Keratinocyte (primary cell): ENCODE measurements at regions not wholly inside any gene's neighbourhood (a gene's known extent, or its start where the extent isn't known, plus 50 kb on each side); places are given as distances from the start of the nearest gene placed in this dataset.

Experiments used
- DNase-seq: peaks from one replicate; pipeline ENCODE4 v3.0.0-alpha.2; 2011; ENCODE audit warnings: low read depth, missing footprints, low spot score
- FAIRE-seq: peaks from 2 replicates; lab custom pipeline; 2011; peaks lifted over from hg19 to GRCh38; lab: Jason Lieb, UNC
- H2AFZ ChIP-seq: 2 replicates; pipeline ENCODE4 v1.6.0; 2012; ENCODE audit warnings: low read length, control low read depth, inconsistent platforms; ENCODE audit not compliant: control insufficient read depth
- H3K27ac ChIP-seq: 2 replicates; pipeline ENCODE4 v1.5.1; 2011; ENCODE audit warnings: low read length; ENCODE audit not compliant: control insufficient read depth, insufficient read depth
- H3K27me3 ChIP-seq: 3 replicates; pipeline ENCODE4 v1.6.0; 2011; ENCODE audit warnings: low read length; ENCODE audit not compliant: control insufficient read depth, insufficient read depth; ENCODE audit errors: extremely low read depth
- H3K36me3 ChIP-seq, 2 experiments: 2 replicates in 1 of 2; 3 replicates in 1 of 2; pipeline ENCODE4 v1.5.1; 2011; ENCODE audit warnings: low read length in 2 of 2, mild to moderate bottlenecking in 1 of 2; ENCODE audit not compliant: control insufficient read depth in 2 of 2, insufficient read depth in 2 of 2; ENCODE audit errors: extremely low read depth in 1 of 2
- H3K4me1 ChIP-seq: 3 replicates; pipeline ENCODE4 v1.5.1; 2011; ENCODE audit warnings: low read length; ENCODE audit not compliant: control insufficient read depth, insufficient read depth; ENCODE audit errors: extremely low read depth
- H3K4me2 ChIP-seq: 3 replicates; pipeline ENCODE4 v1.6.0; 2011; ENCODE audit warnings: low read depth, low read length; ENCODE audit not compliant: control insufficient read depth, insufficient read depth; ENCODE audit errors: extremely low read depth
- H3K4me3 ChIP-seq, 3 experiments: fragments of 200-600 bp in 1 of 3; sonication (generic) in 1 of 3; 2 replicates in 2 of 3; 3 replicates in 1 of 3; pipeline ENCODE4 v1.5.1; 2011 to 2016; ENCODE audit warnings: low read length in 3 of 3, mild to moderate bottlenecking in 3 of 3, control low read depth in 2 of 3, inconsistent platforms in 1 of 3, low read depth in 1 of 3, mixed read lengths in 1 of 3, mixed run types in 1 of 3, moderate library complexity in 1 of 3; ENCODE audit not compliant: control insufficient read depth in 2 of 3, insufficient read depth in 2 of 3; ENCODE audit errors: extremely low read depth in 1 of 3
- H3K79me2 ChIP-seq: 2 replicates; pipeline ENCODE4 v1.6.0; 2012; ENCODE audit warnings: low read length; ENCODE audit not compliant: control insufficient read depth, insufficient read depth
- H3K9ac ChIP-seq: 3 replicates; pipeline ENCODE4 v1.6.0; 2011; ENCODE audit warnings: low read length; ENCODE audit not compliant: control insufficient read depth, insufficient read depth; ENCODE audit errors: extremely low read depth
- H3K9me1 ChIP-seq: 3 replicates; pipeline ENCODE4 v1.6.0; 2011; ENCODE audit warnings: low read length; ENCODE audit not compliant: control insufficient read depth, insufficient read depth; ENCODE audit errors: extremely low read depth
- H3K9me3 ChIP-seq: 2 replicates; pipeline ENCODE4 v1.5.1; 2012; ENCODE audit warnings: low read depth, low read length; ENCODE audit not compliant: control insufficient read depth
- H4K20me1 ChIP-seq: 3 replicates; pipeline ENCODE4 v1.6.0; 2011; ENCODE audit warnings: low read length; ENCODE audit not compliant: control insufficient read depth, insufficient read depth; ENCODE audit errors: extremely low read depth
- EZH2 ChIP-seq: IDR thresholded peaks from one replicate; pipeline ENCODE4 v1.6.1; 2012; ENCODE audit warnings: inconsistent platforms, mild to moderate bottlenecking, low read length, moderate library complexity
- dilution Hi-C: fragments of 300-500 bp; cut with MboI; formaldehyde crosslinking; loops from one replicate; pipeline ENCODE4 v1.7.0; 2020; ENCODE audit warnings: low sequenced_read_pairs; ENCODE audit not compliant: extremely low pct_ligation_motif_present
- TF ChIP-seq, protein P1 (sequence below), 3 experiments: IDR thresholded peaks in 1 of 3; conservative IDR thresholded peaks in 1 of 3; optimal IDR thresholded peaks in 1 of 3; 2 replicates in 2 of 3; 3 replicates in 1 of 3; pipeline versions ENCODE3 to v1.5.1; 2011; ENCODE audit warnings: low read length in 3 of 3, mild to moderate bottlenecking in 3 of 3, moderate library complexity in 2 of 3, control low read depth in 1 of 3, inconsistent platforms in 1 of 3; ENCODE audit not compliant: insufficient read depth in 2 of 3; ENCODE audit errors: extremely low read depth in 1 of 3

DNA sequence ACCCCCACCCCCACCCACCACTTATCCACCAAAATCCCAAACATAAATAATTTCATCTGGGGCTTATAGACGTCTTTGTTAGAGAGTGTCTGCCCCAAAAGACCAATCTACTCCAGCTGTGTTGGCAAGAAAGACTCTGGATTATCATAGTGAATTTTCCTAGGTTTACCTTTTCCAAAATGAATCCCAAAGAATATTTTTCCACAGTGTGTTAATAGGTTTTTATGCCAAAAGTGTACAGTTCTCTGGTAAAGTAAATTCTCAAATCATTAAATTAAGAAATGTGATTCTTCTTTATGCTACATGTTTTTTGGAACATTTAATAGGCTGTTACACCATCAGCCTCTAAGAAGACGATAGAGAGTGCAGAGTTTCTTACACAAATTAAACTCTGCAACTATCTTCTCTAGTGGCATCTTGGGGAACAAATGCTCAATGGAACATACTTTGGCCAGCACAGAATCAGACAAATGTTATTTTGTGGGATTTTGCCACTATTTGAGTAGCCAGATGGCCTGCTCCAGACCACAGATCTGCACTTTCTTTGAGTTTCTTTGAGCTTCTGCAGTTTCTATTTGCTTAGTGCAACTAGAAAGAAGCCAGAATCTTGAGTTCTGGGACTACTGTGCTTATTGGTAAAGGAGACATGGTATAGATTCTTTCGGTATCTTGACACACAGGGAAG is 206.0 kb downstream of the KIT start:
- H3K9me1 ChIP-seq, result no peaks in the 10 kb centered on the region
- no peaks in the 10 kb centered on the region for H3K4me1 ChIP-seq
- DNase-seq (no peak), FAIRE-seq (no peak)
- dilution Hi-C loops, result no loop called here
- no peak overlapping the region for H3K9ac ChIP-seq
- H3K27me3 ChIP-seq, result no peaks in the 10 kb centered on the region
- H3K27ac ChIP-seq, result no peak overlapping the region
- H3K9me3 ChIP-seq, result no peaks in the 10 kb centered on the region
- no peaks in the 10 kb centered on the region for H4K20me1 ChIP-seq
- H3K79me2 ChIP-seq, result no peaks in the 10 kb centered on the region
- no peak overlapping the region for H2AFZ ChIP-seq
- no peaks in the 10 kb centered on the region for H3K36me3 ChIP-seq
- no peak overlapping the region for H3K4me3 ChIP-seq
- no peak for TF ChIP-seq EZH2
- no peak overlapping the region for H3K4me2 ChIP-seq

DNA sequence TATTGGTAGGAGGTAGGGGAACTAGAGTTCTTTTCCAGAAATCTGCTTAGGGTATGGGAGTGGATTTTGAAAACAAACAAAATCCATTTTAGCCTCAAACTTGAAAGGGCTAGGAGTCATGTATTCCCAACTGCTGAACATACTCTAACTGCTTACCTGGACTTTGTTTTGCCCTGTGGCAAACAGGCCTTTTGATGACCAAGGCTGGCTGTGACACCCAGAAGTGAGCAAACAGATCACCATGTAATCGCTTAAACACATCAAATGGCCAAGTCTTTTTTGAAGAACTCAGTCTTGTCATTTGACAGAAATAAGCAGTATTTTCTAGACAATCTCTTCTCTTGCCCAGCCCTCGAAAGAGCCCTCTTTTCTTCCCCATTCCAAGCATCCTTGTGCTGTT is 203.4 kb downstream of the KIT start:
- H3K27ac ChIP-seq, result no peak overlapping the region
- H3K4me3 ChIP-seq, result no peak overlapping the region
- dilution Hi-C loops, result no loop called here
- no peaks in the 10 kb centered on the region for H3K9me3 ChIP-seq
- FAIRE-seq (no peak), DNase-seq (no peak)
- no peaks in the 10 kb centered on the region for H3K4me1 ChIP-seq
- H3K79me2 ChIP-seq, result no peaks in the 10 kb centered on the region
- H2AFZ ChIP-seq, result no peak overlapping the region
- H3K9me1 ChIP-seq, result no peaks in the 10 kb centered on the region
- no peak overlapping the region for H3K9ac ChIP-seq
- H3K4me2 ChIP-seq, result no peak overlapping the region
- H4K20me1 ChIP-seq, result no peaks in the 10 kb centered on the region
- no peaks in the 10 kb centered on the region for H3K36me3 ChIP-seq
- peaks cover under 1% of the 10 kb centered on the region for H3K27me3 ChIP-seq
- TF ChIP-seq, protein P1, sequence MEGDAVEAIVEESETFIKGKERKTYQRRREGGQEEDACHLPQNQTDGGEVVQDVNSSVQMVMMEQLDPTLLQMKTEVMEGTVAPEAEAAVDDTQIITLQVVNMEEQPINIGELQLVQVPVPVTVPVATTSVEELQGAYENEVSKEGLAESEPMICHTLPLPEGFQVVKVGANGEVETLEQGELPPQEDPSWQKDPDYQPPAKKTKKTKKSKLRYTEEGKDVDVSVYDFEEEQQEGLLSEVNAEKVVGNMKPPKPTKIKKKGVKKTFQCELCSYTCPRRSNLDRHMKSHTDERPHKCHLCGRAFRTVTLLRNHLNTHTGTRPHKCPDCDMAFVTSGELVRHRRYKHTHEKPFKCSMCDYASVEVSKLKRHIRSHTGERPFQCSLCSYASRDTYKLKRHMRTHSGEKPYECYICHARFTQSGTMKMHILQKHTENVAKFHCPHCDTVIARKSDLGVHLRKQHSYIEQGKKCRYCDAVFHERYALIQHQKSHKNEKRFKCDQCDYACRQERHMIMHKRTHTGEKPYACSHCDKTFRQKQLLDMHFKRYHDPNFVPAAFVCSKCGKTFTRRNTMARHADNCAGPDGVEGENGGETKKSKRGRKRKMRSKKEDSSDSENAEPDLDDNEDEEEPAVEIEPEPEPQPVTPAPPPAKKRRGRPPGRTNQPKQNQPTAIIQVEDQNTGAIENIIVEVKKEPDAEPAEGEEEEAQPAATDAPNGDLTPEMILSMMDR (optimal IDR thresholded peaks at IDR 0.05 in 1 of 3, IDR thresholded peaks at IDR 0.05 in 1 of 3, conservative IDR thresholded peaks at IDR 0.05 in 1 of 3; ENCODE audit: extremely low read depth in 1 of 3, insufficient read depth in 2 of 3, low read length in 3 of 3), result no peak
- no peak for TF ChIP-seq EZH2
